Activated CD4-positive, alpha-beta T cell treated with anti-CD3 and anti-CD28 coated beads for 36 hours (primary cell): ENCODE measurements at regions not wholly inside any gene's neighbourhood (a gene's known extent, or its start where the extent isn't known, plus 50 kb on each side); places are given as distances from the start of the nearest gene placed in this dataset.

Source experiments
- ATAC-seq: fragments of 200-7000 bp; cut with Tn5 transposase; one replicate; pipeline ENCODE4 v1.10.0; 2021; ENCODE audit warnings: mild to moderate bottlenecking, moderate library complexity
- CTCF ChIA-PET: fragments of 350-600 bp; sonication (Branson Sonifier 250); formaldehyde crosslinking; loops from one replicate; lab custom pipeline; 2021; ENCODE audit warnings: antibody characterized with exemption; lab: Charles Lee
- POLR2A ChIA-PET: fragments of 350-600 bp; sonication (Branson Sonifier 250); formaldehyde crosslinking; loops from one replicate; lab custom pipeline; 2021; ENCODE audit warnings: antibody characterized with exemption, inconsistent platforms; lab: Charles Lee
- DNase-seq: peaks from one replicate; pipeline ENCODE4 v3.0.0-alpha.2; 2020
- H3K27ac Mint-ChIP-seq: one replicate; pipeline ENCODE4 v1.8.0; 2021; ENCODE audit warnings: mixed read lengths
- H3K27me3 Mint-ChIP-seq: one replicate; pipeline ENCODE4 v1.8.0; 2021; ENCODE audit warnings: mixed read lengths
- H3K36me3 Mint-ChIP-seq: one replicate; pipeline ENCODE4 v1.8.0; 2021; ENCODE audit warnings: low read depth, mixed read lengths
- H3K4me1 Mint-ChIP-seq: one replicate; pipeline ENCODE4 v1.8.0; 2021; ENCODE audit warnings: mixed read lengths
- H3K4me3 Mint-ChIP-seq: one replicate; pipeline ENCODE4 v1.8.0; 2021; ENCODE audit warnings: mild to moderate bottlenecking, moderate library complexity, mixed read lengths
- H3K9me3 Mint-ChIP-seq: one replicate; pipeline ENCODE4 v1.8.0; 2021; ENCODE audit warnings: low read depth, mixed read lengths
- intact Hi-C, 2 experiments: fragments of 100-400 bp; cut with DNase I in 1 of 2; cut with micrococcal nuclease in 1 of 2; formaldehyde crosslinking; loops; one replicate each; pipeline versions ENCODE4 v1.14.2 to v1.15.1; 2022 to 2024; cut with DNase I, micrococcal nuclease

DNA sequence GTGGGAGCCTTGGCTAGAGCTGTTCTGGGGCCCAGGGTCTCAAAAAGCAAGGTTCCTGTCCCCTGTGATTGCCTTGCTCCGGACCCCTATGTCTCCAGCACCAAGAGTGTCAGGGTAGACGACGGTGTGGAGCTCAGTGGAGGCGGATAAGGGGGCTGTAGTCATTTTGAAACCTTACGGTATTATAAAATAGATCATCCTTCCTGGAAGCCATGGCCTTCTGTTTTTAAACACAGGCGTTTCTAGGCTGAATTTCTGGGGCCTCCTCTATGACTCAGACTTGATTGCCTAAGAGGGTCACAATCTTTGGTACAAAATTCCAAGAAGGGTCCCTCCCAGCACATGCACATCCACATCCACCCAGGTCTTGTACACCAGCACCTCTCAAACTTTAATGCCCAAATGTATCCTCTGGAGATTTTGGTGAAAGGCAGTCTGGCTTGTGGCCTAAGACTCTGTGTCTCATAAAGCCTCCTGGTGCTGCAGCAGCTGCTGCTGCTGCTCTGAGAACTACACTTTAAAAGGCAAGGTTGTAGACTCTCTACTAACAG, 70.5 kb upstream of the XCR1 start:
- peaks cover 7% of the 10 kb centered on the region for H3K9me3 Mint-ChIP-seq
- H3K36me3 Mint-ChIP-seq, result peaks cover 1% of the 10 kb centered on the region
- ChIA-PET CTCF (interaction anchor here (0.6 to 2.3 kb wide), 11 partner anchors 13 to 391 kb away, joined by 3 to 14 read pairs (median 3); partner anchors contain the start of genes CCR5 and CXCR6), POLR2A (interaction anchor here (1.0 to 1.3 kb wide), 3 partner anchors 33 to 271 kb away, joined by 3 read pairs; no protein-coding TSS in a partner anchor)
- peak; percentile 78 for ATAC-seq
- intact Hi-C loops, result loop anchor here (1.0 to 5.0 kb wide), 9 partner anchors 7 to 273 kb away; partner anchors contain the start of genes CCR1 (in 2 of the 2) and CCR5 (in 1 of the 2)
- DNase-seq, result peak; percentile 65
- H3K27me3 Mint-ChIP-seq, result peaks cover 56% of the 10 kb centered on the region
- peaks cover 31% of the 10 kb centered on the region for H3K4me1 Mint-ChIP-seq
- peak overlapping the region; percentile 62 for H3K27ac Mint-ChIP-seq
- no peak overlapping the region for H3K4me3 Mint-ChIP-seq

DNA sequence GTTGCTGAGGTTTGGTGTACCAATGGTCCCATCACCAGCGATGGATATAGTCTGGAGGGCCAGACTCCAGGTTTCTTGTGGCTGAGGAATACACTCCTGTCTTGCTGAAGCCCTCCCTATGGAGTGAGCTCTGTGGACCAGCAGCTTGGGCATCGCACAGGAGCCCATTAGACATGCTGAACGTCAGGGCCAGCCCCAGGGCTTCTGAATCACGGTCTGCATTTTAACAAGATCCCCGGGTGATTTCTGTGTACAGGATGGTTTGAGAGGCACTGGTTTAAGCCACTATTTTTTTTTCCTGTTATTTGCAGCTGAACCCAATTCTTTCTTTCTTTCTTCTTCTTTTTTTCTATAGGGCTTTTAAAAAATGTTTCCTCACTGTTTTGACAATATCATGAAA, 69.5 kb upstream of the XCR1 start:
- Mint-ChIP-seq H3K4me3 (no peak overlapping the region), H3K4me1 (peaks cover 31% of the 10 kb centered on the region), H3K36me3 (peaks cover 1% of the 10 kb centered on the region), H3K27ac (no peak overlapping the region), H3K9me3 (peaks cover 1% of the 10 kb centered on the region), H3K27me3 (peaks cover 58% of the 10 kb centered on the region)
- ATAC-seq (no peak), DNase-seq (no peak)
- intact Hi-C loops, result loop anchor here (1.0 to 5.0 kb wide), 6 partner anchors 111 to 234 kb away; partner anchors contain the start of gene CCR1 (in 2 of the 2)
- ChIA-PET CTCF (interaction anchor here (1.1 to 2.3 kb wide), 6 partner anchors 12 to 273 kb away, joined by 3 to 14 read pairs (median 3); partner anchors contain the start of genes CCR5 and CXCR6), POLR2A (no interaction called here)

DNA sequence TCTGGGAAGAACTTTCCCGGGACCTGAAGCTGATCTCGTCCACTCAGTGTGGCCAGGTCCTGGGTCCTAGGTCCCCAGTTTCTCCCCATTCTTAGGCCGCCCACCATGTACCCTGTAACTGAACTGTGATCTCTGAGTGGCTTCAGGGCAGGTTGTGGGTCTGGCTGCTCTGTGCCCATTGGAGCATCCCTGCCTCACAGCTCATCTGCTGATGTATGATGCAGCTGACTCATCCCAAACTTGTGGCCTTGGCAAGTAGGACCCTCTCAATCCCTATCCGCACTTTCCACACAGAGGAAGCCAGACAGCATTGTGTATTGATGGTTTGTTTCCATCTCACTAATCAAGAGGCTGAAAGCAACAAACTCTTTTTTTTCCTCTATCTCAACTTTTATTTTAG, 69.1 kb upstream of the XCR1 start:
- ChIA-PET CTCF (interaction anchor here (0.6 to 1.3 kb wide), 2 partner anchors 180 to 271 kb away, joined by 3 read pairs; no protein-coding TSS in a partner anchor), POLR2A (no interaction called here)
- intact Hi-C loops, result loop anchor here (2.0 to 5.0 kb wide), 5 partner anchors 111 to 234 kb away; partner anchors contain the start of gene CCR1 (in 2 of the 2)
- Mint-ChIP-seq H3K4me1 (peaks cover 31% of the 10 kb centered on the region), H3K4me3 (no peak overlapping the region), H3K9me3 (no peaks in the 10 kb centered on the region), H3K27me3 (peaks cover 62% of the 10 kb centered on the region), H3K27ac (no peak overlapping the region), H3K36me3 (peaks cover 1% of the 10 kb centered on the region)
- DNase-seq (no peak), ATAC-seq (no peak)

DNA sequence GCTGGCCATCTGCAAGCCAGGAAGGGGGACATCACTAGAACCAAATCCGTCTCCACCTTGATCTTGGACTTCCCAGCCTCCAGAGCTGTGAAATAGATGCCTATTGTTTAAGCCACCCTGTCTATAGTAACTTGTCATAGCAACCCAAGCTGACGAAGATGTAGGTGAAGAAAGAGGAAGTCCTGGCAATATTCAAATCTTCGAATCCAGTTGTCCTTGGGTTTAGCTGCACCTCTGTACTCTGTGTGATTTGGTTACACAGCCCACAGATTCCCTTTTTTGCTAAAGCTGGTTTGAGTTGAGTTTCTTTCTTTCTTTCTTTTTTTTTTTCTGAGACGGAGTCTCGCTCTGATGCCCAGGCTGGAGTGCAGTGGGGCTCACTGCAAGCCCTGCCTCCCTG, 68.0 kb upstream of the XCR1 start:
- CTCF ChIA-PET, result interaction anchor here (1.4 to 1.6 kb wide), 2 partner anchors 10 to 16 kb away, joined by 6 read pairs; no protein-coding TSS in a partner anchor
- intact Hi-C loops, result loop anchor here (5.0 kb wide), 3 partner anchors 112 to 233 kb away; partner anchors contain the start of gene CCR1 (in 2 of the 2)

DNA sequence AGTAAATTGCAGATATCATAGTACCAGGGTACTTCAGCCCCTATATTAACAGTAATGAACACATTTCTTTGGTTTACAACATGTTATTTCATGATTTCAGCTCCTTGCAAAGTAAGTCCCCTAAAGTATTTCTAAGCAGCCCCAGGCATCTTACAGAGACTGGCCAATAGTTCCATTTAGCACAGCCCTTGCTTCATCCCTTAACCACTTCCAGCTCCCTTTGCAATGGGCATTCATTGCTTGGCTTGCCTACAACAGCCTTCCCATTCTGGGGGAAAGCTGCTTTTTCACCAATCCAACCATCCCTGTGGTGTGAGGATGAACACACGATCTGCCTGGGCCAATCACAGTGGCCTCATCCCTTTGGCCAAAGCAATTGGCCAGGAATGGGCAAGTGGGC, 67.2 kb upstream of the XCR1 start:
- CTCF ChIA-PET, result interaction anchor here (0.6 to 1.6 kb wide), 5 partner anchors 9 to 331 kb away, joined by 3 to 6 read pairs (median 4); no protein-coding TSS in a partner anchor
- ATAC-seq (no peak), DNase-seq (no peak)
- H3K27ac Mint-ChIP-seq, result no peak overlapping the region
- H3K4me1 Mint-ChIP-seq, result peaks cover 37% of the 10 kb centered on the region
- intact Hi-C loops, result no loop called here
- peaks cover 53% of the 10 kb centered on the region for H3K27me3 Mint-ChIP-seq
- no peaks in the 10 kb centered on the region for H3K9me3 Mint-ChIP-seq
- H3K36me3 Mint-ChIP-seq, result peaks cover 1% of the 10 kb centered on the region
- POLR2A ChIA-PET, result no interaction called here
- no peak overlapping the region for H3K4me3 Mint-ChIP-seq

More for the DNA sequence above, 68.0 kb upstream of the XCR1 start:
- no peak overlapping the region for H3K4me3 Mint-ChIP-seq
- DNase-seq (no peak), ATAC-seq (no peak)
- H3K27ac Mint-ChIP-seq, result no peak overlapping the region
- peaks cover 1% of the 10 kb centered on the region for H3K36me3 Mint-ChIP-seq
- H3K9me3 Mint-ChIP-seq, result no peaks in the 10 kb centered on the region
- H3K4me1 Mint-ChIP-seq, result peaks cover 33% of the 10 kb centered on the region
- H3K27me3 Mint-ChIP-seq, result peaks cover 55% of the 10 kb centered on the region
- POLR2A ChIA-PET, result no interaction called here

DNA sequence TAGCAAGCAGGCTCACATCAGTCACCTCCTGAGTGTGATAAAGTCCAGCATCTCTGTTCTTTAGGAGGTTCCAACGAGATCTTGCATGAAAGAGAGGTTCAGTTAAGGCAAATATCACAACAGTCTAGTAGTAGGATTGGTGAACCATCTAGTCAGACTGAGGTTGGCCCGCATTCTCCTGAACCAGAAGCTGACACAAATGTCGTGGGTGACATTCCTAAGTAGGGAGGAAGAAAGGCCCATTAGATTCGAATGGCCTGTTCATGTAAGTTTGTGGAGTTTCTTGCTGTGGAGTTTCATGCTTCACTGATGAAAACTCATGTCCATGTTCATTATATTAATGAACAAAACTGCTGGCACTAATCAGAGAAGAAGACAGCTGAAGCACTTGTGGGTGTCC, 66.7 kb upstream of the XCR1 start:
- no peaks in the 10 kb centered on the region for H3K36me3 Mint-ChIP-seq
- no peak overlapping the region for H3K4me3 Mint-ChIP-seq
- H3K27me3 Mint-ChIP-seq, result peaks cover 49% of the 10 kb centered on the region
- peaks cover 37% of the 10 kb centered on the region for H3K4me1 Mint-ChIP-seq
- H3K27ac Mint-ChIP-seq, result no peak overlapping the region
- H3K9me3 Mint-ChIP-seq, result no peaks in the 10 kb centered on the region
- ChIA-PET POLR2A (no interaction called here), CTCF (interaction anchor here (0.6 to 1.6 kb wide), 6 partner anchors 15 to 1143 kb away, joined by 3 to 6 read pairs (median 4); no protein-coding TSS in a partner anchor)
- intact Hi-C loops, result no loop called here
- ATAC-seq (no peak), DNase-seq (no peak)

DNA sequence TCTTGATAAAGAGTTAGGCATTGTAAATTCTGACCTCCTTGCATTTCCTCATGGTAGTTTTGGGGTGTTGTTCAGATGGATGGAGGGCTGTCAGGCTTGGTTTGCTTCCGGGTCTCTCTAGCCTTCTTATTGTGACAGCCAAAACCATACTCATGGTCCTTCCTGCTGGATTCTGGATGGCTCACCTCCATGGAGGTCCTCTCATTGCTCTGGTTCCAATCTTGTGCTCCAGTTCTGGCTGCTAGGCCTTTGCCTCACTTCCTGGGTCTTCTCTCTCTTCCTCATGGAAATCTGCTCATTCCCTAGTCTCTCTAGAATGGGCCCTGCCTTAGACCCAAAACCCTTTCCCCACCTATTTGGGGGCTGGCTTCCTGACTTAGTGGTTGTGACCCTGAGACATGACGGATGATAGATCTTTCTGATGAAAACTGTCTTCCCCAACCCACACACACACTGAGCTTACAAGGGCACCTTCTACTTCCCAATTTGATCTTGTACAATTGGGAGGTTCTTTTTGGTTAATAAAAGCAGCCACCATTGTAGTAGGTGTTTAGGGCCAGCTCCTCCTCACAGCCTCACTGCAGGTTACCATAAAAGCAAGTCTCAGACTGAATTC, 66.2 kb upstream of the XCR1 start:
- Mint-ChIP-seq H3K27me3 (peaks cover 49% of the 10 kb centered on the region), H3K9me3 (no peaks in the 10 kb centered on the region), H3K36me3 (no peaks in the 10 kb centered on the region), H3K4me1 (peaks cover 32% of the 10 kb centered on the region), H3K27ac (no peak overlapping the region), H3K4me3 (no peak overlapping the region)
- POLR2A ChIA-PET, result no interaction called here
- intact Hi-C loops, result no loop called here
- ATAC-seq, result no peak
- CTCF ChIA-PET, result interaction anchor here (0.6 to 1.6 kb wide), 3 partner anchors 15 to 1143 kb away, joined by 3 to 4 read pairs (median 3); no protein-coding TSS in a partner anchor
- no peak for DNase-seq

DNA sequence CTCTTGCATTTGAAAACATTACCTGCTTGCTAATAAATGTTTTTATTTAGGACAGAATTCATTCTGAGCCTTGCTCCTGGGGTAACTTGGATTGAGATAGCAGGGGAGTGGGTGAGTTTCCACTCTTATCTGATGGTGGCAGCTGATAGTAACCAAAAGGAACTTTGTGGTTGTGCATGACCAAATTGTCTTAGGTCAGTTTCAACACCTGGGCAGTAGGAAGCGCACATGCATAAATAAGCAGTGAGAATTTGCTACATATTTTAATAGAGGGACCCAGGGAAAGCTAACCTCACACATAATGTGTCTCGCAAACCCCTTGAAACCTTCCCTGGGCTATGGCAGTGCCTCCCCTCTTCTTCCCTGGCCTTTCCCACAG, 65.4 kb upstream of the XCR1 start:
- intact Hi-C loops, result no loop called here
- Mint-ChIP-seq H3K4me1 (peaks cover 25% of the 10 kb centered on the region), H3K36me3 (no peaks in the 10 kb centered on the region), H3K4me3 (no peak overlapping the region), H3K27ac (no peak overlapping the region), H3K9me3 (no peaks in the 10 kb centered on the region), H3K27me3 (peaks cover 52% of the 10 kb centered on the region)
- CTCF ChIA-PET, result interaction anchor here (1.1 kb wide), 1 partner anchor 14 kb away, joined by 4 read pairs; no protein-coding TSS in a partner anchor
- POLR2A ChIA-PET, result no interaction called here
- ATAC-seq, result no peak
- no peak for DNase-seq

DNA sequence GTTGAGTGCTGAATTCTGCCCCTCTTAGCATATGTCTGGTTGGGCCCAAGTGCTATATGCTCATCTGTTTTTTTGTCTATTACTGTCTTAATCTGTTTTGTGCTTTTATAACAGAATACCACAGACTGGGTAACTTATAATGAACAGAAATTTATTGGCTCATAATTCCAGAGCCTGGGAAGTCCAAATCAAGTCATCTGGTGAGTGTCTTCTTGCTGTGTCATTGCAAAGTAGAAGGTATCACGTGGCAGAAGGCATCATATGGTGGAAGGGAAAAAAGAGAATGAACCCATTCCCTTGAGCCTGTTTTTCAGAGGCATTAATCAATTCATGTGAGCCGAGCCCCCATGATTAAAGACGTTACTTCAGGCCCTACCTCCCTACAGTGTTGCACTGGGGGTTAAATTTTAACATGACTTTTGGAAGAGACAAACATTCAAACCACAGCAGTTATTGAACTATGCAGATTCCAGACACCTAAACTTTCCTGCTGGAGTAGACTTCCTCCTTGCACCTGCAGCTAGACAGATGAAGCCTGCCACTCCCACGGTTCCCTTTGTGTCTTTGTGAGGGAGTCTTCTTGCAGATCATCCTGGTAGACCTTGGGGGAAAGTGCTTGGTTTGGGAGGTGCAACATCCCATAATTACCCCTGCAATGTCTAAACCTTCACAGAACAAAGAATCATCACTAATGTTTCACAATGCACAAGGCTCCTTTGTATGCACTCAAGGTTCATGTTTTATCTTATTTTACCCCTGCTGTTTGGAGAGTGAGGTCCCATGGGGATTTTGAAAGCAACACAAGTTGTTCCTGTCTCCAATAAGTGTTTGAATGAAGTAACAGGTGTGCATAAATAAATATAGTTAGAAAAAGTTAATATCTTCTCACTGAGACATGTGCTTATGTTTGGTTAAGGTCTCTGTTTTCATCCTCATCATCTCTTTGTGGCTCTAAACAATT, 64.7 kb upstream of the XCR1 start:
- ChIA-PET POLR2A (no interaction called here), CTCF (interaction anchor here (0.9 to 1.9 kb wide), 4 partner anchors 10 to 153 kb away, joined by 3 to 8 read pairs (median 6); no protein-coding TSS in a partner anchor)
- DNase-seq (no peak), ATAC-seq (no peak)
- H3K27me3 Mint-ChIP-seq, result peaks cover 53% of the 10 kb centered on the region
- H3K9me3 Mint-ChIP-seq, result no peaks in the 10 kb centered on the region
- H3K27ac Mint-ChIP-seq, result no peak overlapping the region
- peaks cover 18% of the 10 kb centered on the region for H3K4me1 Mint-ChIP-seq
- no peaks in the 10 kb centered on the region for H3K36me3 Mint-ChIP-seq
- H3K4me3 Mint-ChIP-seq, result no peak overlapping the region
- intact Hi-C loops, result loop anchor here in 1 of 2 experiments (2.0 kb wide), 1 partner anchor 277 kb away; no protein-coding TSS in a partner anchor

DNA sequence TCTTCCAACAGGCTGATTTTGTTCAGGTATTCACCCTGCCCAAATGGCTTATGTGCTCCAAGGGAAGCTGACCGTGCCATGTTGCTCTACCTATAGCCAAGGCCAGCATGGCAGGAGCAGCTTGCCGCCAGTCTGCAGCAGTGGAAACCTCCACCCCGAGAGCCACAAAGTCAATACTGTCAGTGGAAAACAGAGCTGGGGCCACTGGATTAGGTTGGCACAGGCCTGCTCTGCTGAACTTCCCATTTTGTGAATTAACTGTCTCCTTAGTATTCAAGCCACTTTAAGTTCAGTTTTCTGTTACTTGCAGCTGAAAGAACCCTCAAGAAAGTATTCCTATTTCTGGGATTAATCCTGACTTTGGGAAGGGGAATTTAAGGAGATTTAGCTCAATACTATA, 63.8 kb upstream of the XCR1 start:
- POLR2A ChIA-PET, result interaction anchor here (0.7 kb wide), 1 partner anchor 14 kb away, joined by 3 read pairs; no protein-coding TSS in a partner anchor

More for the DNA sequence above, 63.8 kb upstream of the XCR1 start:
- H3K27ac Mint-ChIP-seq, result no peak overlapping the region
- intact Hi-C loops, result loop anchor here in 1 of 2 experiments (2.0 kb wide), 1 partner anchor 278 kb away; no protein-coding TSS in a partner anchor
- no peak overlapping the region for H3K4me3 Mint-ChIP-seq
- ATAC-seq (no peak), DNase-seq (no peak)
- H3K36me3 Mint-ChIP-seq, result no peaks in the 10 kb centered on the region
- H3K4me1 Mint-ChIP-seq, result peaks cover 14% of the 10 kb centered on the region
- no peaks in the 10 kb centered on the region for H3K9me3 Mint-ChIP-seq
- peaks cover 52% of the 10 kb centered on the region for H3K27me3 Mint-ChIP-seq
- CTCF ChIA-PET, result interaction anchor here (0.8 to 2.8 kb wide), 8 partner anchors 9 to 287 kb away, joined by 3 to 24 read pairs (median 4); partner anchors contain the start of gene CCR5
